ENCODE measurements at regions not wholly inside any gene's neighbourhood (a gene's known extent, or its start where the extent isn't known, plus 50 kb on each side); places are given as distances from the start of the nearest gene placed in this dataset.

- intact Hi-C loops (cut with micrococcal nuclease), result loop anchor here in 1 of 2 donors (5.0 kb wide), 1 partner anchor 103 kb away; no protein-coding TSS in a partner anchor
- Histone ChIP-seq H3K9ac (ENCODE audit: insufficient read depth, low read length, poor library complexity, severe bottlenecking) (no peak overlapping the region), H3K9me3 (replicated peaks in 1 of 2; ENCODE audit: control insufficient read depth in 1 of 2, insufficient read depth in 1 of 2, low read length in 2 of 2) (no peaks in the 10 kb centered on the region), H3K4me3 (replicated peaks in 1 of 3; ENCODE audit: low read depth in 2 of 3, low read length in 3 of 3) (peak overlapping the region in 1 of 3 experiments; percentile 19), H3K79me2 (ENCODE audit: insufficient read depth, low read length) (no peaks in the 10 kb centered on the region), H3K27me3 (ENCODE audit: control insufficient read depth in 2 of 2, insufficient read depth in 2 of 2, low read length in 2 of 2) (no peaks in the 10 kb centered on the region), H3K27ac (ENCODE audit: low read depth in 1 of 2, low read length in 2 of 2) (peak overlapping the region in 1 of 2 donors; percentile 74), H3K4me2 (replicated peaks; ENCODE audit: extremely low read depth, low read length, poor library complexity, severe bottlenecking) (peak overlapping the region; percentile 39), H3K36me3 (replicated peaks in 1 of 2; ENCODE audit: control insufficient read depth in 1 of 2, insufficient read depth in 2 of 2, low read length in 2 of 2) (no peaks in the 10 kb centered on the region), H4K20me1 (ENCODE audit: insufficient read depth, low read length) (no peaks in the 10 kb centered on the region), H3K4me1 (ENCODE audit: control insufficient read depth in 1 of 2, insufficient read depth in 2 of 2, low read length in 2 of 2) (peaks cover 55 to 63% of the 10 kb centered on the region in 2 donors), H2AFZ (ENCODE audit: insufficient read depth, low read depth, low read length, poor library complexity, severe bottlenecking) (no peak overlapping the region)
- no peak for TF ChIP-seq CTCF (IDR thresholded peaks at IDR 0.05)
- H3K4me1 Mint-ChIP-seq, result peaks cover 60% of the 10 kb centered on the region
- H3K9me3 Mint-ChIP-seq, result peaks cover 0 to 2% (median 0%) of the 10 kb centered on the region in 7 donors
- no peak for DNase-seq
- H3K4me3 Mint-ChIP-seq, result no peak overlapping the region
- WGBS (ENCODE audit: insufficient coverage), result no CpG with 5 or more reads among the region's 3 CpGs
- H3K27me3 Mint-ChIP-seq (ENCODE audit: low read depth in 3 of 3), result no peaks in the 10 kb centered on the region
- peak overlapping the region; percentile 26 to 89 (median 75) for H3K27ac Mint-ChIP-seq
- no peaks in the 10 kb centered on the region for H3K36me3 Mint-ChIP-seq
These were observed 246.3 kb upstream of the MAP3K1 start for GRCh38 chr5:56569076-56569475.

- DNase-seq, result no peak
- intact Hi-C loops (cut with micrococcal nuclease), result loop anchor here in 1 of 2 donors (5.0 kb wide), 1 partner anchor 105 kb away; no protein-coding TSS in a partner anchor
- 30% methylated on average over 2 of the region's 4 CpGs for WGBS (ENCODE audit: insufficient coverage)
- Histone ChIP-seq H3K4me2 (replicated peaks; ENCODE audit: extremely low read depth, low read length, poor library complexity, severe bottlenecking) (no peak overlapping the region), H3K9ac (ENCODE audit: insufficient read depth, low read length, poor library complexity, severe bottlenecking) (no peak overlapping the region), H3K4me1 (ENCODE audit: control insufficient read depth in 1 of 2, insufficient read depth in 2 of 2, low read length in 2 of 2) (peaks cover 59 to 67% of the 10 kb centered on the region in 2 donors), H3K9me3 (replicated peaks in 1 of 2; ENCODE audit: control insufficient read depth in 1 of 2, insufficient read depth in 1 of 2, low read length in 2 of 2) (no peaks in the 10 kb centered on the region), H2AFZ (ENCODE audit: insufficient read depth, low read depth, low read length, poor library complexity, severe bottlenecking) (no peak overlapping the region), H3K27me3 (ENCODE audit: control insufficient read depth in 2 of 2, insufficient read depth in 2 of 2, low read length in 2 of 2) (no peaks in the 10 kb centered on the region), H4K20me1 (ENCODE audit: insufficient read depth, low read length) (no peaks in the 10 kb centered on the region), H3K79me2 (ENCODE audit: insufficient read depth, low read length) (no peaks in the 10 kb centered on the region), H3K4me3 (replicated peaks in 1 of 3; ENCODE audit: low read depth in 2 of 3, low read length in 3 of 3) (no peak overlapping the region), H3K27ac (ENCODE audit: low read depth in 1 of 2, low read length in 2 of 2) (no peak overlapping the region), H3K36me3 (replicated peaks in 1 of 2; ENCODE audit: control insufficient read depth in 1 of 2, insufficient read depth in 2 of 2, low read length in 2 of 2) (no peaks in the 10 kb centered on the region)
- H3K27ac Mint-ChIP-seq, result no peak overlapping the region
- no peaks in the 10 kb centered on the region for H3K27me3 Mint-ChIP-seq (ENCODE audit: low read depth in 3 of 3)
- no peak for TF ChIP-seq CTCF (IDR thresholded peaks at IDR 0.05)
- no peak overlapping the region for H3K4me3 Mint-ChIP-seq
- no peaks in the 10 kb centered on the region for H3K36me3 Mint-ChIP-seq
- peaks cover 61% of the 10 kb centered on the region for H3K4me1 Mint-ChIP-seq
- H3K9me3 Mint-ChIP-seq, result no peaks in the 10 kb centered on the region
These were observed 248.1 kb upstream of the MAP3K1 start for GRCh38 chr5:56567278-56567677.
